Loucy (cell line): ENCODE measurements at regions not wholly inside any gene's neighbourhood (a gene's known extent, or its start where the extent isn't known, plus 50 kb on each side); places are given as distances from the start of the nearest gene placed in this dataset.

Experiments used
- CTCF ChIP-seq: fragments of 200-600 bp; sonication (generic); conservative IDR thresholded peaks from 2 replicates; pipeline ENCODE4 v1.5.1; 2014; ENCODE audit warnings: mild to moderate bottlenecking, antibody characterized with exemption, low read length
- EZH2phosphoT487 ChIP-seq: fragments of 200-600 bp; IDR thresholded peaks from 2 replicates; pipeline ENCODE4 v1.6.1; 2018; ENCODE audit warnings: antibody characterized with exemption, mild to moderate bottlenecking, moderate library complexity, borderline replicate concordance

- TF ChIP-seq CTCF (no peak), EZH2phosphoT487 (no peak)
Measured at GRCh38 chr2:107018366-107018765, 132.4 kb upstream of the ST6GAL2 start.
